ENCODE measurements at regions not wholly inside any gene's neighbourhood (a gene's known extent, or its start where the extent isn't known, plus 50 kb on each side); places are given as distances from the start of the nearest gene placed in this dataset.

GRCh38 chr5:96088706-96089498 lies 127.3 kb upstream of the ELL2 start:
- DNase-seq = no peak

- DNase-seq = no peak
Observed at GRCh38 chr5:96087939-96088338, 126.3 kb upstream of the ELL2 start.

- DNase-seq = no peak
Observed at GRCh38 chr5:96084874-96085506, 123.3 kb upstream of the ELL2 start.

GRCh38 chr5:96083361-96083881 lies 121.8 kb upstream of the ELL2 start:
- no peak for DNase-seq

- no peak for DNase-seq
Observed at GRCh38 chr5:96081276-96081858, 119.7 kb upstream of the ELL2 start.

GRCh38 chr5:96080557-96080956 lies 118.9 kb upstream of the ELL2 start:
- DNase-seq = no peak

GRCh38 chr5:96079962-96080361 lies 118.3 kb upstream of the ELL2 start:
- no peak for DNase-seq

- DNase-seq = no peak
Observed at GRCh38 chr5:96079075-96079474, 117.4 kb upstream of the ELL2 start.

- DNase-seq = no peak
Observed at GRCh38 chr5:96076451-96076850, 114.8 kb upstream of the ELL2 start.

- no peak for DNase-seq
Observed at GRCh38 chr5:96075579-96076289, 114.1 kb upstream of the ELL2 start.

- no peak for DNase-seq
Observed at GRCh38 chr5:96074870-96075269, 113.2 kb upstream of the ELL2 start.

GRCh38 chr5:96074460-96074859 lies 112.8 kb upstream of the ELL2 start:
- DNase-seq = no peak

GRCh38 chr5:96072791-96073165 lies 111.1 kb upstream of the ELL2 start:
- DNase-seq = no peak

- no peak for DNase-seq
Observed at GRCh38 chr5:96072138-96072790, 110.6 kb upstream of the ELL2 start.

- DNase-seq = no peak
Observed at GRCh38 chr5:96070622-96071225, 109.1 kb upstream of the ELL2 start.

GRCh38 chr5:96067894-96068614 lies 106.4 kb upstream of the ELL2 start:
- DNase-seq = no peak

GRCh38 chr5:96067251-96067650 lies 105.6 kb upstream of the ELL2 start:
- DNase-seq = no peak

GRCh38 chr5:96066386-96066719 lies 104.7 kb upstream of the ELL2 start:
- no peak for DNase-seq

GRCh38 chr5:96065685-96066385 lies 104.2 kb upstream of the ELL2 start:
- no peak for DNase-seq

- DNase-seq = no peak
Observed at GRCh38 chr5:96064877-96065276, 103.2 kb upstream of the ELL2 start.

- no peak for DNase-seq
Observed at GRCh38 chr5:96062836-96063235, 101.2 kb upstream of the ELL2 start.
